Body of pancreas (tissue), 4 donors: ENCODE measurements at regions not wholly inside any gene's neighbourhood (a gene's known extent, or its start where the extent isn't known, plus 50 kb on each side); places are given as distances from the start of the nearest gene placed in this dataset.

ENCODE experiments used
- POLR2A ChIP-seq, 3 donors: fragments of 450-650 bp; IDR thresholded peaks; one replicate each; pipeline ENCODE4 v1.6.1; 2016; ENCODE audit warnings: antibody characterized with exemption in 3 of 3, mild to moderate bottlenecking in 2 of 3
- TF ChIP-seq, protein P1 (sequence below), 7 experiments: fragments of 450-650 bp in 4 of 7; fragments of 200-600 bp in 3 of 7; sonication (generic) in 3 of 7; IDR thresholded peaks; one replicate each; pipeline ENCODE4 v1.5.1; 2016 to 2019; ENCODE audit warnings: antibody characterized with exemption in 7 of 7

DNA sequence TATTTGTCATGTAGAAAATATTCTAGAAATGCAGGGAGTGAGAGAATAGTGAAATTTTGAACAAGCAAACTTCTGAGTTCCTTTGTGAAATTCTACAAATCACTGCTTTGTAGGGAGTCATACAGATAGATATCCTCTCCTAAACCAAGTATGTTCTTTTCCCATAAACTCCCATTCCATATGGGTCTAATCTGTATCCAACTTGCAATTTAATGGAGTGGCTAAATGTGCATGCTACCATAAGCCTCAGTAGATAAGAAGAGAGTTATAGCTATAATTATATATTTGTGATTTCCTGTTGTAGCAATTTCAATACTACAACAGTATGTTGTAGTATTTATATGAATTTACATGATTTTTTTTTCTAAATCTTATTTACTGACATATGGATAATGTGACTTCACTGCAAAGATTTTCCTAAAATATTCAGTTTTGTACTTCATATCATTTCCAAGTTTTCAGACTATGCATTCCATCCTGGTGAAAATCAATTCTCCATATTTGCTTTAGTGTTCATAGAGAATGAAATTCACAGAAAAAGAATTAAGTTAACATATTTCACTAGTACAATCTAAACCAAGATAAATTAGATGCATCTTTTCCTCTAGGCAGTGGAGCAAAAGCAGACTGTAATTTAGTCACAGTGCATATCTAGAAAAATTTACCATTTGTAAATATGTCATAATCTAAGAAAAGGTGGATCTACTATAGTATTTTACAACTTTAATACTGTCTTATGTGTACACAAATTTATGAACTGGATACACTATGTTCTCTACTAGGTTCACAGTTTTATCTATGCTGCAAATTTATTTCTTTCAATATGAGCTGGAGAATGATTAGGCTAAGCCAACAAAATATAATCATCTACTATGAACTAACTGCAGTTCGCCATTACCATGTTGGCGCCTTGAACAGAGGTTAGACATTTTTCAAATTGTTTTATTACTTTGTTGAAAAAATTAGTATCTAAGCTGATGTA lies 372.9 kb upstream of the NDST3 start:
- TF ChIP-seq, protein P1, sequence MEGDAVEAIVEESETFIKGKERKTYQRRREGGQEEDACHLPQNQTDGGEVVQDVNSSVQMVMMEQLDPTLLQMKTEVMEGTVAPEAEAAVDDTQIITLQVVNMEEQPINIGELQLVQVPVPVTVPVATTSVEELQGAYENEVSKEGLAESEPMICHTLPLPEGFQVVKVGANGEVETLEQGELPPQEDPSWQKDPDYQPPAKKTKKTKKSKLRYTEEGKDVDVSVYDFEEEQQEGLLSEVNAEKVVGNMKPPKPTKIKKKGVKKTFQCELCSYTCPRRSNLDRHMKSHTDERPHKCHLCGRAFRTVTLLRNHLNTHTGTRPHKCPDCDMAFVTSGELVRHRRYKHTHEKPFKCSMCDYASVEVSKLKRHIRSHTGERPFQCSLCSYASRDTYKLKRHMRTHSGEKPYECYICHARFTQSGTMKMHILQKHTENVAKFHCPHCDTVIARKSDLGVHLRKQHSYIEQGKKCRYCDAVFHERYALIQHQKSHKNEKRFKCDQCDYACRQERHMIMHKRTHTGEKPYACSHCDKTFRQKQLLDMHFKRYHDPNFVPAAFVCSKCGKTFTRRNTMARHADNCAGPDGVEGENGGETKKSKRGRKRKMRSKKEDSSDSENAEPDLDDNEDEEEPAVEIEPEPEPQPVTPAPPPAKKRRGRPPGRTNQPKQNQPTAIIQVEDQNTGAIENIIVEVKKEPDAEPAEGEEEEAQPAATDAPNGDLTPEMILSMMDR (IDR thresholded peaks at IDR 0.05): no peak
- TF ChIP-seq POLR2A (IDR thresholded peaks at IDR 0.05): no peak
